Transverse colon (tissue), 4 donors: ENCODE measurements at regions not wholly inside any gene's neighbourhood (a gene's known extent, or its start where the extent isn't known, plus 50 kb on each side); places are given as distances from the start of the nearest gene placed in this dataset.
"Not testable (repeated sequence)": the region's sequence is repeated elsewhere in the genome, so short reads cannot be mapped to it uniquely, and the experiment has no call there.

Experiments used
- DNase-seq: peaks from one replicate; pipeline ENCODE4 v3.0.0-alpha.2; 2019
- H3K27ac ChIP-seq, 4 donors: fragments of 200-600 bp; sonication (generic); 2 replicates each; pipeline ENCODE4 v1.5.1; 2016 to 2018; ENCODE audit warnings: inconsistent platforms in 4 of 4
- H3K27me3 ChIP-seq: fragments of 200-600 bp; sonication (generic); 2 replicates; pipeline ENCODE4 v1.5.1; 2017; ENCODE audit warnings: inconsistent platforms
- H3K36me3 ChIP-seq, 4 donors: fragments of 200-600 bp; sonication (generic); 2 replicates each; pipeline ENCODE4 v1.5.1; 2017 to 2019; ENCODE audit warnings: inconsistent platforms in 4 of 4
- H3K4me1 ChIP-seq, 4 donors: fragments of 200-600 bp; sonication (generic); 2 replicates each; pipeline ENCODE4 v1.5.1; 2017 to 2020; ENCODE audit warnings: inconsistent platforms in 4 of 4
- H3K4me3 ChIP-seq, 4 donors: fragments of 200-600 bp; sonication (generic); 1 replicate in 1 of 4; 2 replicates in 3 of 4; pipeline versions ENCODE4 v1.5.1 to v1.6.1; 2017 to 2019; ENCODE audit warnings: inconsistent platforms in 4 of 4
- H3K9me3 ChIP-seq, 2 donors: fragments of 200-600 bp; sonication (generic); 2 replicates each; pipeline ENCODE4 v1.5.1; 2017 to 2019; ENCODE audit warnings: inconsistent platforms in 2 of 2
- EP300 ChIP-seq: sonication (generic); formaldehyde crosslinking; IDR thresholded peaks from one replicate; pipeline ENCODE4 v1.6.1; 2017; ENCODE audit warnings: antibody characterized with exemption, low read depth
- POLR2A ChIP-seq: fragments of 450-650 bp; IDR thresholded peaks from one replicate; pipeline ENCODE4 v1.6.1; 2016; ENCODE audit warnings: antibody characterized with exemption, mild to moderate bottlenecking, moderate library complexity
- POLR2AphosphoS5 ChIP-seq, 3 donors: sonication (generic); formaldehyde crosslinking; IDR thresholded peaks; one replicate each; pipeline ENCODE4 v1.6.1; 2016; ENCODE audit warnings: antibody characterized with exemption in 3 of 3
- WGBS, 2 donors: methylation state at CpG; one replicate each; pipeline ENCODE4 v1.1.5; 2018; ENCODE audit warnings: low coverage in 1 of 2; 5-methylcytosine and 5-hydroxymethylcytosine counted together
- in situ Hi-C, 4 donors: fragments of 200-750 bp; cut with MboI; loops; one replicate each; pipeline versions ENCODE4 v1.15.0 to v1.15.1; 2017; ENCODE audit warnings: low sequenced_read_pairs in 3 of 4, low pct_ligation_motif_present in 1 of 4, low pct_unique_long_range_greater_than_20kb in 1 of 4
- intact Hi-C: fragments of 100-400 bp; cut with DNase I; formaldehyde crosslinking; loops from one replicate; pipeline ENCODE4 v1.15.1; 2023; ENCODE audit warnings: low total_unique reads
- TF ChIP-seq, protein P1 (sequence below), 5 experiments: fragments of 200-600 bp in 3 of 5; fragments of 450-650 bp in 2 of 5; sonication (generic) in 3 of 5; IDR thresholded peaks; 1 replicate in 2 of 5; 2 replicates in 3 of 5; pipeline ENCODE4 v1.5.1; 2016 to 2017; ENCODE audit warnings: antibody characterized with exemption in 5 of 5, inconsistent platforms in 3 of 5, mild to moderate bottlenecking in 2 of 5, moderate library complexity in 1 of 5

GRCh38 chr2:145887915-145888314 is 1368.0 kb upstream of the ZEB2 start:
- no peaks in the 10 kb centered on the region for H3K27me3 ChIP-seq
- intact Hi-C loops (no loop called here), in situ Hi-C loops (no loop called here)
- DNase-seq, result no peak
- no peaks in the 10 kb centered on the region for H3K36me3 ChIP-seq
- H3K9me3 ChIP-seq, result no peaks in the 10 kb centered on the region
- no peak for TF ChIP-seq POLR2AphosphoS5 (IDR thresholded peaks at IDR 0.05)
- TF ChIP-seq POLR2A, result no peak
- TF ChIP-seq, protein P1, sequence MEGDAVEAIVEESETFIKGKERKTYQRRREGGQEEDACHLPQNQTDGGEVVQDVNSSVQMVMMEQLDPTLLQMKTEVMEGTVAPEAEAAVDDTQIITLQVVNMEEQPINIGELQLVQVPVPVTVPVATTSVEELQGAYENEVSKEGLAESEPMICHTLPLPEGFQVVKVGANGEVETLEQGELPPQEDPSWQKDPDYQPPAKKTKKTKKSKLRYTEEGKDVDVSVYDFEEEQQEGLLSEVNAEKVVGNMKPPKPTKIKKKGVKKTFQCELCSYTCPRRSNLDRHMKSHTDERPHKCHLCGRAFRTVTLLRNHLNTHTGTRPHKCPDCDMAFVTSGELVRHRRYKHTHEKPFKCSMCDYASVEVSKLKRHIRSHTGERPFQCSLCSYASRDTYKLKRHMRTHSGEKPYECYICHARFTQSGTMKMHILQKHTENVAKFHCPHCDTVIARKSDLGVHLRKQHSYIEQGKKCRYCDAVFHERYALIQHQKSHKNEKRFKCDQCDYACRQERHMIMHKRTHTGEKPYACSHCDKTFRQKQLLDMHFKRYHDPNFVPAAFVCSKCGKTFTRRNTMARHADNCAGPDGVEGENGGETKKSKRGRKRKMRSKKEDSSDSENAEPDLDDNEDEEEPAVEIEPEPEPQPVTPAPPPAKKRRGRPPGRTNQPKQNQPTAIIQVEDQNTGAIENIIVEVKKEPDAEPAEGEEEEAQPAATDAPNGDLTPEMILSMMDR (IDR thresholded peaks at IDR 0.05), result no peak
- TF ChIP-seq EP300, result no peak
- H3K4me1 ChIP-seq, result no peaks in the 10 kb centered on the region
- H3K4me3 ChIP-seq, result no peak overlapping the region
- WGBS, 2 donors, result 91% methylated on average over 1 of the region's 1 CpG; no CpG with 5 or more reads in 1 of the 2 donors
- no peak overlapping the region for H3K27ac ChIP-seq

- H3K27ac ChIP-seq, DNase-seq, H3K4me3 ChIP-seq, H3K36me3 ChIP-seq, H3K9me3 ChIP-seq, H3K27me3 ChIP-seq, in situ Hi-C loops, intact Hi-C loops, H3K4me1 ChIP-seq: not testable (repeated sequence)
- 92% methylated on average over 23 of the region's 23 CpGs; no CpG with 5 or more reads in 1 of the 2 donors for WGBS, 2 donors
Observed at GRCh38 chr2:145880997-145881396, 1361.1 kb upstream of the ZEB2 start.

- no peak for DNase-seq
- in situ Hi-C loops (no loop called here), intact Hi-C loops (no loop called here)
- Histone ChIP-seq H3K9me3 (no peaks in the 10 kb centered on the region), H3K4me3 (no peak overlapping the region), H3K27ac (no peak overlapping the region), H3K27me3 (no peaks in the 10 kb centered on the region), H3K36me3 (no peaks in the 10 kb centered on the region), H3K4me1 (no peaks in the 10 kb centered on the region)
- TF ChIP-seq POLR2A (no peak), POLR2AphosphoS5 (IDR thresholded peaks at IDR 0.05) (no peak), EP300 (no peak)
- TF ChIP-seq, protein P1 (IDR thresholded peaks at IDR 0.05), result no peak
- WGBS, 2 donors, result 75 to 77% methylated on average over 3 to 5 of the region's 5 CpGs
Observed at GRCh38 chr2:145875016-145875415, 1355.1 kb upstream of the ZEB2 start.

DNA sequence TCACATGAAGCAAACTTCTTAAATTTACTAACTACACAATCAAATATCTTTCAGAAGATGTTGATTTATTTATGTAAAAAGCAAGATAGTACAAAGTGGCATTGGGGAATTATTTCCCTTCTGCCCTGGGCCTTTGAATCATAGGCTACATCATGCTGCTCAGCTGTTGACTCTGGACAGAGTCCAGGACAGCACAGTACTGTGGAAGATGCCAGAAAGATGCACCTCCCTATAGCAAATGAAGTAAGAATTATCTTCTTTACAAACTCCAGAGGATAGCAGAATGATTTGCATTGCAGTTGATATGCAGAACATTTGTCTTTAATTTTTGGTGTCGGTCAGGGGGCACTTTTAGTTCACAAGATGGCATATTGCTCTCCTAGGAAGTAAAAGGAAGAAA is 1354.5 kb upstream of the ZEB2 start:
- 79% methylated on average over 1 of the region's 1 CpG; no CpG with 5 or more reads in 1 of the 2 donors for WGBS, 2 donors
- Histone ChIP-seq H3K9me3 (no peaks in the 10 kb centered on the region), H3K36me3 (no peaks in the 10 kb centered on the region), H3K27me3 (no peaks in the 10 kb centered on the region), H3K27ac (no peak overlapping the region), H3K4me1 (no peaks in the 10 kb centered on the region), H3K4me3 (no peak overlapping the region)
- intact Hi-C loops (no loop called here), in situ Hi-C loops (no loop called here)
- TF ChIP-seq POLR2A, result no peak
- no peak for TF ChIP-seq EP300
- TF ChIP-seq, protein P1 (IDR thresholded peaks at IDR 0.05), result no peak
- no peak for TF ChIP-seq POLR2AphosphoS5 (IDR thresholded peaks at IDR 0.05)
- DNase-seq, result no peak

- H3K9me3 ChIP-seq, result no peaks in the 10 kb centered on the region
- TF ChIP-seq, protein P1 (IDR thresholded peaks at IDR 0.05), result no peak
- TF ChIP-seq EP300 (no peak), POLR2AphosphoS5 (IDR thresholded peaks at IDR 0.05) (no peak), POLR2A (no peak)
- H3K4me1 ChIP-seq, result no peaks in the 10 kb centered on the region
- in situ Hi-C loops (no loop called here), intact Hi-C loops (no loop called here)
- H3K27ac ChIP-seq, result no peak overlapping the region
- no peak for DNase-seq
- H3K27me3 ChIP-seq, result no peaks in the 10 kb centered on the region
- no peak overlapping the region for H3K4me3 ChIP-seq
- WGBS, 2 donors, result 93 to 97% methylated on average over 3 of the region's 3 CpGs
- H3K36me3 ChIP-seq, result no peaks in the 10 kb centered on the region
Observed at GRCh38 chr2:145864501-145864900, 1344.6 kb upstream of the ZEB2 start.
